Fibroblast of lung (primary cell): ENCODE measurements at regions not wholly inside any gene's neighbourhood (a gene's known extent, or its start where the extent isn't known, plus 50 kb on each side); places are given as distances from the start of the nearest gene placed in this dataset.

Experiments used
- DNase-seq, 2 donors: peaks; one replicate each; pipeline versions ENCODE4 v3.0.0 to v3.0.0-alpha.2; 2010; ENCODE audit warnings: low read depth in 2 of 2
- H2AFZ ChIP-seq: 2 replicates; pipeline ENCODE4 v1.5.1; 2012; ENCODE audit warnings: low read length, control low read depth, inconsistent platforms
- H3K27ac ChIP-seq: 2 replicates; pipeline ENCODE4 v1.5.1; 2011; ENCODE audit warnings: low read length, control low read depth; ENCODE audit not compliant: insufficient read depth
- H3K27me3 ChIP-seq: 2 replicates; pipeline ENCODE4 v1.5.1; 2011; ENCODE audit warnings: mild to moderate bottlenecking, low read length; ENCODE audit not compliant: control insufficient read depth, insufficient read depth
- H3K36me3 ChIP-seq: 2 replicates; pipeline ENCODE4 v1.5.1; 2011; ENCODE audit warnings: low read length; ENCODE audit not compliant: control insufficient read depth, insufficient read depth
- H3K4me1 ChIP-seq: 2 replicates; pipeline ENCODE4 v1.5.1; 2011; ENCODE audit warnings: low read length; ENCODE audit not compliant: control insufficient read depth, insufficient read depth; ENCODE audit errors: extremely low read depth
- H3K4me2 ChIP-seq: 2 replicates; pipeline ENCODE4 v1.5.1; 2011; ENCODE audit warnings: low read length, control low read depth; ENCODE audit not compliant: insufficient read depth; ENCODE audit errors: extremely low read depth
- H3K4me3 ChIP-seq, 4 experiments: fragments of 200-600 bp in 1 of 4; sonication (generic) in 1 of 4; replicated peaks in 1 of 4; 2 replicates each; pipeline ENCODE4 v1.5.1; 2011 to 2016; ENCODE audit warnings: low read length in 4 of 4, low read depth in 3 of 4, mild to moderate bottlenecking in 3 of 4, control low read depth in 2 of 4, inconsistent platforms in 1 of 4, mixed read lengths in 1 of 4; ENCODE audit not compliant: insufficient read depth in 1 of 4; ENCODE audit errors: control extremely low read depth in 1 of 4
- H3K79me2 ChIP-seq: 2 replicates; pipeline ENCODE4 v1.5.1; 2012; ENCODE audit warnings: mild to moderate bottlenecking, low read length, inconsistent platforms; ENCODE audit not compliant: control insufficient read depth, insufficient read depth
- H3K9ac ChIP-seq: 2 replicates; pipeline ENCODE4 v1.5.1; 2011; ENCODE audit warnings: mild to moderate bottlenecking, low read length, control low read depth; ENCODE audit not compliant: insufficient read depth
- H3K9me3 ChIP-seq: 2 replicates; pipeline ENCODE4 v1.5.1; 2012; ENCODE audit warnings: low read depth, low read length; ENCODE audit not compliant: control insufficient read depth, insufficient read depth
- H4K20me1 ChIP-seq: 2 replicates; pipeline ENCODE4 v1.5.1; 2011; ENCODE audit warnings: low read length; ENCODE audit not compliant: control insufficient read depth, insufficient read depth; ENCODE audit errors: extremely low read depth
- EZH2 ChIP-seq: IDR thresholded peaks from 2 replicates; pipeline ENCODE4 v1.5.1; 2012; ENCODE audit warnings: low read length, control low read depth, mild to moderate bottlenecking; ENCODE audit errors: missing control alignments
- TF ChIP-seq, protein P1 (sequence below), 2 donors: IDR thresholded peaks in 1 of 2; conservative IDR thresholded peaks in 1 of 2; 1 replicate in 1 of 2; 2 replicates in 1 of 2; pipeline ENCODE4 v1.5.1; 2011 to 2012; ENCODE audit warnings: low read length in 2 of 2, control low read depth in 1 of 2, inconsistent platforms in 1 of 2, low read depth in 1 of 2, mild to moderate bottlenecking in 1 of 2

DNA sequence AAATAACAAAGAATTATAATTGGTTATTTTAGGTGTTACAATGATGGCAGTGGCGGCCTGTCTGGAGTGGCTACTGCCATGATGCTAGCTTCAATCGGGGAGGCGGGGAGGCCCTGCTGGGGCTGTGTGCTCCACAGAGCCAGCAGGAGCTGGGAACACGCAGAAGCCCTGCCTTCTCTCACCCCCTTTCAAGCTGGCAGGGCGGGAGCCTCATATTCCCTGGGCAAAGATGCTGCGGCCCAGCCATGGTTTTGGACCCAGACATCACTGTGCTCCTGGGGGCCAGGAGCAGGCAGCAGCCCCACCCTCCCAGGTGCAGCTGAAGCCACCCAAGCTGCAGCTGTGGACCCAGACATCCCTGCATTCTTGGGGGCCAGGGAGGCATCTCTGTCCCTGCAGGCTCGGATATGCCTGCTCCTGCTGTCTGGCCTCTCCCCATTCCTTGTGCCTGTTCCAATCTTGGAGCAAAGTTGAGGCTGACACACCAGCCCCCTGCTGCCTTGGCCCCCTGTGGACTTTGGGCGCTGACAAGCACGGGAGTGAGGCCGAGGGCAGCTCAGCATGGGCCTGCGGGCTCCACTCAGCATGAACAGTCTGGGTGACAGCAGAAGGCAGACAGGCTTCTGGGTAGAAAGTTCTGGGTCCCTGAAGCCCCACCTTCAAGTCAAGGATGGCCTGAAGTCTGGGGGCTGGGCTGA lies 263.1 kb upstream of the HTR2A start:
- TF ChIP-seq, protein P1, sequence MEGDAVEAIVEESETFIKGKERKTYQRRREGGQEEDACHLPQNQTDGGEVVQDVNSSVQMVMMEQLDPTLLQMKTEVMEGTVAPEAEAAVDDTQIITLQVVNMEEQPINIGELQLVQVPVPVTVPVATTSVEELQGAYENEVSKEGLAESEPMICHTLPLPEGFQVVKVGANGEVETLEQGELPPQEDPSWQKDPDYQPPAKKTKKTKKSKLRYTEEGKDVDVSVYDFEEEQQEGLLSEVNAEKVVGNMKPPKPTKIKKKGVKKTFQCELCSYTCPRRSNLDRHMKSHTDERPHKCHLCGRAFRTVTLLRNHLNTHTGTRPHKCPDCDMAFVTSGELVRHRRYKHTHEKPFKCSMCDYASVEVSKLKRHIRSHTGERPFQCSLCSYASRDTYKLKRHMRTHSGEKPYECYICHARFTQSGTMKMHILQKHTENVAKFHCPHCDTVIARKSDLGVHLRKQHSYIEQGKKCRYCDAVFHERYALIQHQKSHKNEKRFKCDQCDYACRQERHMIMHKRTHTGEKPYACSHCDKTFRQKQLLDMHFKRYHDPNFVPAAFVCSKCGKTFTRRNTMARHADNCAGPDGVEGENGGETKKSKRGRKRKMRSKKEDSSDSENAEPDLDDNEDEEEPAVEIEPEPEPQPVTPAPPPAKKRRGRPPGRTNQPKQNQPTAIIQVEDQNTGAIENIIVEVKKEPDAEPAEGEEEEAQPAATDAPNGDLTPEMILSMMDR (conservative IDR thresholded peaks at IDR 0.05 in 1 of 2, IDR thresholded peaks at IDR 0.05 in 1 of 2; ENCODE audit: low read depth in 1 of 2, low read length in 2 of 2): no peak
- no peak for TF ChIP-seq EZH2
- Histone ChIP-seq H3K9ac (no peak overlapping the region), H3K4me1 (no peaks in the 10 kb centered on the region), H3K9me3 (no peaks in the 10 kb centered on the region), H3K79me2 (no peaks in the 10 kb centered on the region), H3K36me3 (no peaks in the 10 kb centered on the region), H3K27ac (no peak overlapping the region), H4K20me1 (no peaks in the 10 kb centered on the region), H3K4me2 (no peak overlapping the region), H3K4me3 (no peak overlapping the region), H3K27me3 (no peaks in the 10 kb centered on the region), H2AFZ (no peak overlapping the region)
- no peak for DNase-seq

DNA sequence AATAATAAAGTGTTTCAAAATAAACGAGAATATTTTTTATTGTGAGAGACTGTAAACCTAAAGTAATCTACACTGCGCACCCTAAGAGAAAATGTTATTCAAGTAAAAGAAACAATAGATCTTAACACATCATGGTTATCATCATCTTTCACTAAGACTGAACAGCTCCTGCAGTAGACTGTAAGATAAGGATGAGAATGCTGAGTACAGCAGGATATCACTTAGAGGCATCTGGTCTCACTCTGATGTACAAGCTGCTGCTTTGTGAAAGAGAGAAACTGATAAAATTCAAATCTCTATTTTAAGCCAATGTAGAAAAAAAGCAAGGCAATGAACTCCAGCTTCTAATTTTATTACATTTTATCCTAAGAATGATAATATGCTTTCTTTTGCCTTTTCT lies 261.7 kb upstream of the HTR2A start:
- Histone ChIP-seq H3K4me1 (no peaks in the 10 kb centered on the region), H3K36me3 (no peaks in the 10 kb centered on the region), H3K9me3 (no peaks in the 10 kb centered on the region), H2AFZ (no peak overlapping the region), H3K4me2 (no peak overlapping the region), H3K27ac (no peak overlapping the region), H3K4me3 (no peak overlapping the region), H3K9ac (no peak overlapping the region), H3K27me3 (no peaks in the 10 kb centered on the region), H3K79me2 (no peaks in the 10 kb centered on the region), H4K20me1 (no peaks in the 10 kb centered on the region)
- no peak for DNase-seq
- TF ChIP-seq EZH2: no peak
- TF ChIP-seq, protein P1 (conservative IDR thresholded peaks at IDR 0.05 in 1 of 2, IDR thresholded peaks at IDR 0.05 in 1 of 2; ENCODE audit: low read depth in 1 of 2, low read length in 2 of 2): no peak

DNA sequence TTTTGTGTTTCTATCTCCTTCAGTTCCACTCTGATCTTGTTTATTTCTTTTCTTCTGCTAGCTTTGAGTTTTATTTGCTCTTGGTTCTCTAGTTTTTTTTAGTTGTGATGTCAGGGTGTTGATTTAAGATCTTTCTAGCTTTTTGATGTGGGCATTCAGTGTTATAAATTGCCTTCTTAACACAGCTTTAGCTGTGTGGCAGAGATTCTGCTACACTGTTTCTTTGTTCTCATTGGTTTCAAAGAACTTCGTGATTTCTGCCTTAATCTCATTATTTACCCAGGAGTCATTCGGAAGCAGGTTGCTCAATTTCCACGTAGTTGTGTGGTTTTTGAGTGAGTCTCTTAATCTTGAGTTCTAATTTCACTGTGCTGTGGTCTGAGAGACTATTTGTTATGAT lies 251.7 kb upstream of the HTR2A start:
- Histone ChIP-seq H3K9ac (no peak overlapping the region), H4K20me1 (no peaks in the 10 kb centered on the region), H3K4me3 (no peak overlapping the region), H3K27ac (no peak overlapping the region), H3K36me3 (no peaks in the 10 kb centered on the region), H3K79me2 (no peaks in the 10 kb centered on the region), H3K4me2 (no peak overlapping the region), H3K4me1 (no peaks in the 10 kb centered on the region), H2AFZ (no peak overlapping the region), H3K27me3 (no peaks in the 10 kb centered on the region), H3K9me3 (no peaks in the 10 kb centered on the region)
- DNase-seq: peak in 1 of 2 donors; percentile 17
- TF ChIP-seq, protein P1 (conservative IDR thresholded peaks at IDR 0.05 in 1 of 2, IDR thresholded peaks at IDR 0.05 in 1 of 2; ENCODE audit: low read depth in 1 of 2, low read length in 2 of 2): no peak
- no peak for TF ChIP-seq EZH2
